PFSK-1 (cell line): ENCODE measurements at regions not wholly inside any gene's neighbourhood (a gene's known extent, or its start where the extent isn't known, plus 50 kb on each side); places are given as distances from the start of the nearest gene placed in this dataset.

Experiments
- FOXP2 ChIP-seq: optimal IDR thresholded peaks from 2 replicates; pipeline ENCODE3; 2011; ENCODE audit warnings: borderline replicate concordance, control low read depth, inconsistent platforms; ENCODE audit not compliant: insufficient read depth; ENCODE audit errors: extremely low read length, extremely low read depth
- POLR2AphosphoS5 ChIP-seq: IDR thresholded peaks from 2 replicates; pipeline ENCODE4 v1.6.1; 2012; ENCODE audit warnings: low read depth, mild to moderate bottlenecking, control low read depth, low read length, moderate library complexity
- SIN3A ChIP-seq: IDR thresholded peaks from 2 replicates; pipeline ENCODE4 v1.6.1; 2012; ENCODE audit warnings: mild to moderate bottlenecking, low read length, moderate library complexity, borderline replicate concordance; ENCODE audit not compliant: insufficient read depth
- TAF1 ChIP-seq: IDR thresholded peaks from 2 replicates; pipeline ENCODE4 v1.6.1; 2012; ENCODE audit warnings: low read length, control low read depth, borderline replicate concordance; ENCODE audit not compliant: insufficient read depth
- TF ChIP-seq, protein P1 (sequence below), 2 experiments: IDR thresholded peaks; 2 replicates each; pipeline versions ENCODE4 v1.6.1 to v1.8.0; 2011 to 2012; ENCODE audit warnings: low read depth in 2 of 2, low read length in 2 of 2, control low read depth in 1 of 2, inconsistent platforms in 1 of 2, mild to moderate bottlenecking in 1 of 2, moderate library complexity in 1 of 2; ENCODE audit not compliant: insufficient read depth in 1 of 2

DNA sequence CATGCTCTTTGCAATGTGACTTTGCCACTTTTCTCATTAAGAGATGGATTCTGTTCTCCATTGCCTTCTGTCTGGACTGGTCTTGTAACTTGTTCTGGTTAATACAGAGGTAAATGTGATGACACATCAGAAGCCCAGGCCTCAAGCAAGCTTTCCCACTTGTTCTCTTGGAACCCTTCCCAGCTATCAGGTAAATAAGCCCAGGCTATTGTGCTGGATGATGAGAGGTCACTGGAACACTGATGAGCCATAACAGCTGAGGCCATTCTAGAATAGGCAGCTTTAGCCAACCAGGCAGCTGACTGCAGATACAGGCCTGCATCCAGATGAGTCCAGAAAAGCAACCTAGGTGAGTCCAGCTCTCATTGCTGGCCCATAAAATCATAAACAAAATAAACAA, 1007.0 kb upstream of the ACVR2A start:
- no peak for TF ChIP-seq TAF1
- TF ChIP-seq POLR2AphosphoS5: no peak
- no peak for TF ChIP-seq SIN3A
- TF ChIP-seq, protein P1, sequence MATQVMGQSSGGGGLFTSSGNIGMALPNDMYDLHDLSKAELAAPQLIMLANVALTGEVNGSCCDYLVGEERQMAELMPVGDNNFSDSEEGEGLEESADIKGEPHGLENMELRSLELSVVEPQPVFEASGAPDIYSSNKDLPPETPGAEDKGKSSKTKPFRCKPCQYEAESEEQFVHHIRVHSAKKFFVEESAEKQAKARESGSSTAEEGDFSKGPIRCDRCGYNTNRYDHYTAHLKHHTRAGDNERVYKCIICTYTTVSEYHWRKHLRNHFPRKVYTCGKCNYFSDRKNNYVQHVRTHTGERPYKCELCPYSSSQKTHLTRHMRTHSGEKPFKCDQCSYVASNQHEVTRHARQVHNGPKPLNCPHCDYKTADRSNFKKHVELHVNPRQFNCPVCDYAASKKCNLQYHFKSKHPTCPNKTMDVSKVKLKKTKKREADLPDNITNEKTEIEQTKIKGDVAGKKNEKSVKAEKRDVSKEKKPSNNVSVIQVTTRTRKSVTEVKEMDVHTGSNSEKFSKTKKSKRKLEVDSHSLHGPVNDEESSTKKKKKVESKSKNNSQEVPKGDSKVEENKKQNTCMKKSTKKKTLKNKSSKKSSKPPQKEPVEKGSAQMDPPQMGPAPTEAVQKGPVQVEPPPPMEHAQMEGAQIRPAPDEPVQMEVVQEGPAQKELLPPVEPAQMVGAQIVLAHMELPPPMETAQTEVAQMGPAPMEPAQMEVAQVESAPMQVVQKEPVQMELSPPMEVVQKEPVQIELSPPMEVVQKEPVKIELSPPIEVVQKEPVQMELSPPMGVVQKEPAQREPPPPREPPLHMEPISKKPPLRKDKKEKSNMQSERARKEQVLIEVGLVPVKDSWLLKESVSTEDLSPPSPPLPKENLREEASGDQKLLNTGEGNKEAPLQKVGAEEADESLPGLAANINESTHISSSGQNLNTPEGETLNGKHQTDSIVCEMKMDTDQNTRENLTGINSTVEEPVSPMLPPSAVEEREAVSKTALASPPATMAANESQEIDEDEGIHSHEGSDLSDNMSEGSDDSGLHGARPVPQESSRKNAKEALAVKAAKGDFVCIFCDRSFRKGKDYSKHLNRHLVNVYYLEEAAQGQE (IDR thresholded peaks at IDR 0.05; ENCODE audit: insufficient read depth in 1 of 2, low read depth in 2 of 2, low read length in 2 of 2): no peak
- no peak for TF ChIP-seq FOXP2
